ENCODE measurements at regions not wholly inside any gene's neighbourhood (a gene's known extent, or its start where the extent isn't known, plus 50 kb on each side); places are given as distances from the start of the nearest gene placed in this dataset.

- ChIA-PET CTCF (interaction anchor here (0.5 to 11.6 kb wide), 12 partner anchors 8 to 294 kb away, joined by 3 to 194 read pairs (median 6); no protein-coding TSS in a partner anchor), POLR2A (no interaction called here)
- Histone ChIP-seq H3K4me1 (ENCODE audit: control insufficient read depth, insufficient read depth, low read length) (no peaks in the 10 kb centered on the region), H3K27ac (ENCODE audit: extremely low read depth, low read depth, low read length) (no peak overlapping the region), H3K36me3 (ENCODE audit: control insufficient read depth in 2 of 2, insufficient read depth in 1 of 2, low read length in 2 of 2) (no peaks in the 10 kb centered on the region), H3K9me3 (ENCODE audit: control insufficient read depth, insufficient read depth, low read depth, low read length) (no peaks in the 10 kb centered on the region), H3K4me3 (ENCODE audit: low read depth, low read length) (no peak overlapping the region)
- no peak for TF ChIP-seq ZFHX2 (tag by site-specific recombination; conservative IDR thresholded peaks at IDR 0.05)
- TF ChIP-seq ZNF558 (tag by site-specific recombination; IDR thresholded peaks at IDR 0.05) = no peak
- TF ChIP-seq ZNF248 (tag by site-specific recombination; IDR thresholded peaks at IDR 0.05) = no peak
- no peak for TF ChIP-seq ZNF423 (tag by site-specific recombination; IDR thresholded peaks at IDR 0.05)
- TF ChIP-seq ZNF791 (tag by site-specific recombination; IDR thresholded peaks at IDR 0.05) = no peak
- no peak for TF ChIP-seq PBX3 (CRISPR knock-in tag; IDR thresholded peaks at IDR 0.05)
- TF ChIP-seq KLF10 (tag by site-specific recombination; IDR thresholded peaks at IDR 0.05) = no peak
- TF ChIP-seq ZNF521 (tag by site-specific recombination; IDR thresholded peaks at IDR 0.05) = no peak
- TF ChIP-seq SALL2 (tag by site-specific recombination; IDR thresholded peaks at IDR 0.05; ENCODE audit: borderline replicate concordance) = no peak
Observed at GRCh38 chr12:3995306-3995705, 122.1 kb upstream of the PARP11 start.

- ChIA-PET CTCF (interaction anchor here (0.7 to 11.6 kb wide), 10 partner anchors 8 to 282 kb away, joined by 3 to 194 read pairs (median 8); no protein-coding TSS in a partner anchor), POLR2A (no interaction called here)
- H3K9me3 ChIP-seq (ENCODE audit: control insufficient read depth, insufficient read depth, low read depth, low read length) = no peaks in the 10 kb centered on the region
- H3K36me3 ChIP-seq (ENCODE audit: control insufficient read depth in 2 of 2, insufficient read depth in 1 of 2, low read length in 2 of 2) = no peaks in the 10 kb centered on the region
- H3K4me3 ChIP-seq (ENCODE audit: low read depth, low read length) = no peak overlapping the region
- no peaks in the 10 kb centered on the region for H3K4me1 ChIP-seq (ENCODE audit: control insufficient read depth, insufficient read depth, low read length)
- H3K27ac ChIP-seq (ENCODE audit: extremely low read depth, low read depth, low read length) = no peak overlapping the region
- TF ChIP-seq ZNF513 (tag by site-specific recombination; IDR thresholded peaks at IDR 0.05) (no peak), ZNF610 (tag by site-specific recombination; IDR thresholded peaks at IDR 0.05; ENCODE audit: borderline replicate concordance) (no peak), ZBTB20 (tag by site-specific recombination; IDR thresholded peaks at IDR 0.05) (no peak), ZNF391 (tag by site-specific recombination; IDR thresholded peaks at IDR 0.05; ENCODE audit: borderline replicate concordance, low read depth) (no peak), ZNF76 (tag by site-specific recombination; IDR thresholded peaks at IDR 0.05; ENCODE audit: borderline replicate concordance, low read depth) (no peak), KLF9 (tag by site-specific recombination; IDR thresholded peaks at IDR 0.05; ENCODE audit: low read depth) (no peak), ZNF830 (tag by site-specific recombination; IDR thresholded peaks at IDR 0.05; ENCODE audit: low read depth) (no peak), ZSCAN16 (tag by site-specific recombination; IDR thresholded peaks at IDR 0.05) (no peak), ZNF19 (tag by site-specific recombination; IDR thresholded peaks at IDR 0.05; ENCODE audit: low read depth) (no peak), ZBTB6 (tag by site-specific recombination; IDR thresholded peaks at IDR 0.05) (no peak), YY2 (tag by site-specific recombination; IDR thresholded peaks at IDR 0.05) (no peak), ZNF514 (tag by site-specific recombination; IDR thresholded peaks at IDR 0.05) (no peak), GFI1B (tag by site-specific recombination; IDR thresholded peaks at IDR 0.05) (no peak), KLF8 (tag by site-specific recombination; IDR thresholded peaks at IDR 0.05) (no peak), SP2 (tag by site-specific recombination; IDR thresholded peaks at IDR 0.05) (no peak), ZNF10 (tag by site-specific recombination; IDR thresholded peaks at IDR 0.05) (no peak), KLF16 (tag by site-specific recombination; IDR thresholded peaks at IDR 0.05) (no peak)
Observed at GRCh38 chr12:3994500-3994899, 121.3 kb upstream of the PARP11 start.
